Gastroesophageal sphincter (tissue), 4 donors: ENCODE measurements at regions not wholly inside any gene's neighbourhood (a gene's known extent, or its start where the extent isn't known, plus 50 kb on each side); places are given as distances from the start of the nearest gene placed in this dataset.
"Not testable (repeated sequence)": the region's sequence is repeated elsewhere in the genome, so short reads cannot be mapped to it uniquely, and the experiment has no call there.

Experiments used
- ATAC-seq: fragments of 150-250 bp; one replicate; pipeline ENCODE4 v1.9.1; 2016; ENCODE audit warnings: mild to moderate bottlenecking, moderate library complexity
- H3K27ac ChIP-seq, 4 donors: fragments of 200-600 bp; sonication (generic) in 3 of 4; 1 replicate in 3 of 4; 2 replicates in 1 of 4; pipeline ENCODE4 v1.5.1; 2016 to 2019
- H3K27me3 ChIP-seq: fragments of 200-600 bp; sonication (generic); one replicate; pipeline ENCODE4 v1.5.1; 2019
- H3K36me3 ChIP-seq, 2 donors: fragments of 200-600 bp; sonication (generic); one replicate each; pipeline ENCODE4 v1.5.1; 2019; ENCODE audit warnings: control low read depth in 1 of 2
- H3K4me1 ChIP-seq, 3 donors: fragments of 200-600 bp; sonication (generic); 1 replicate in 2 of 3; 2 replicates in 1 of 3; pipeline ENCODE4 v1.5.1; 2016 to 2019; ENCODE audit warnings: control low read depth in 2 of 3
- H3K4me3 ChIP-seq, 2 donors: fragments of 200-600 bp; sonication (generic); one replicate each; pipeline ENCODE4 v1.5.1; 2019; ENCODE audit warnings: mild to moderate bottlenecking in 1 of 2, moderate library complexity in 1 of 2
- H3K9me3 ChIP-seq, 3 donors: fragments of 200-600 bp; sonication (generic); one replicate each; pipeline ENCODE4 v1.5.1; 2017 to 2019; ENCODE audit warnings: control low read depth in 2 of 3
- EP300 ChIP-seq: sonication (generic); formaldehyde crosslinking; IDR thresholded peaks from one replicate; pipeline ENCODE4 v1.6.1; 2017; ENCODE audit warnings: antibody characterized with exemption, mild to moderate bottlenecking
- POLR2A ChIP-seq, 2 donors: fragments of 450-650 bp; IDR thresholded peaks; one replicate each; pipeline ENCODE4 v1.6.1; 2017; ENCODE audit warnings: antibody characterized with exemption in 2 of 2, mild to moderate bottlenecking in 2 of 2, moderate library complexity in 1 of 2
- POLR2AphosphoS5 ChIP-seq: sonication (generic); formaldehyde crosslinking; IDR thresholded peaks from one replicate; pipeline ENCODE4 v1.6.1; 2017; ENCODE audit warnings: antibody characterized with exemption
- WGBS, 2 donors: methylation state at CpG; one replicate each; pipeline ENCODE4 v1.1.5; 2018; ENCODE audit warnings: low coverage in 1 of 2; 5-methylcytosine and 5-hydroxymethylcytosine counted together
- TF ChIP-seq, protein P1 (sequence below), 4 experiments: fragments of 200-600 bp in 2 of 4; fragments of 450-650 bp in 2 of 4; sonication (generic) in 1 of 4; IDR thresholded peaks; one replicate each; pipeline ENCODE4 v1.5.1; 2017 to 2019; ENCODE audit warnings: antibody characterized with exemption in 4 of 4, mild to moderate bottlenecking in 2 of 4, moderate library complexity in 2 of 4

DNA sequence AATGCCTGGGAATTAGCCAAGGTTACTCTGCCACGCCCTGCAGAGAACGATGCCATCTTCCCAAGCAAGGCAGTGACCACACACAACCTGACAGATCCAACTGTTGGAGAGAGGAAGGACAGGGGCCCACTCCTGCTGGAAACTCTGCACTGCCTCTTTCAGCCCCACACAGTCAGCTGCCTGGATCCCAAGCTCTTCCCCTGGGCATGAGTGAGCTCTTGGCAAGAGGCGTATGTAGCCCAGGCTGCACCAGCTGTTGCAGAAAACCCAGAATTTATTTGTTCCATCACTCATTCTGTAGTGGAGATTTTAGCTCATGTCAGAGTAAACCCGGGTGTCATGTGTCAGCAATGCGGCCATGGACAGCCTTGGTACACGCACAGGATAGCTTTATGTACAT lies 135.1 kb upstream of the TRIM24 start:
- no peak for ATAC-seq
- WGBS, 2 donors = 71 to 91% methylated on average over 4 to 6 of the region's 6 CpGs

DNA sequence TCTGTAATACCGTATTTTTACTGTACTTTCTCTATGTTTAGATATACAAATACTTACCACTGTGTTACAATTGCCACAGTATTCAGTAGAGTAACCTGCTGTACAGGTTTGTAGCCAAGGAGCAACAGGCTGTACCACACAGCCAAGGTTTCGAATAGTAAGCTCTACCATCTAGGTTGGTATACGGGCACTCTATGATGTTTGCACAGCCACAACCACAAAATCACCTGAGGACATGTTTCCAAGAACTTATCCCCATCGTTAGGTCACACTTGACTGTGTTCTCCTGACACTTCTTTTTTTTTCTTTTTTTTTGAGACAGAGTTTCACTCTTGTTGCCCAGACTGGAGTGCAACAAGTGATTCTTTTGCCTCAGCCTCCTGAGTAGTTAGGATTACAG lies 134.6 kb upstream of the TRIM24 start:
- no peaks in the 10 kb centered on the region for H3K36me3 ChIP-seq
- no peak overlapping the region for H3K4me3 ChIP-seq
- ATAC-seq = no peak
- peaks cover 0 to 33% (median 0%) of the 10 kb centered on the region in 3 donors for H3K9me3 ChIP-seq
- 79 to 88% methylated on average over 4 of the region's 4 CpGs for WGBS, 2 donors
- TF ChIP-seq POLR2AphosphoS5 (no peak), EP300 (no peak)
- H3K4me1 ChIP-seq = no peaks in the 10 kb centered on the region
- H3K27me3 ChIP-seq = no peaks in the 10 kb centered on the region
- no peak overlapping the region for H3K27ac ChIP-seq

More for the DNA sequence above, 135.1 kb upstream of the TRIM24 start:
- no peaks in the 10 kb centered on the region for H3K36me3 ChIP-seq
- H3K4me1 ChIP-seq = no peaks in the 10 kb centered on the region
- no peak for TF ChIP-seq POLR2AphosphoS5
- TF ChIP-seq, protein P1, sequence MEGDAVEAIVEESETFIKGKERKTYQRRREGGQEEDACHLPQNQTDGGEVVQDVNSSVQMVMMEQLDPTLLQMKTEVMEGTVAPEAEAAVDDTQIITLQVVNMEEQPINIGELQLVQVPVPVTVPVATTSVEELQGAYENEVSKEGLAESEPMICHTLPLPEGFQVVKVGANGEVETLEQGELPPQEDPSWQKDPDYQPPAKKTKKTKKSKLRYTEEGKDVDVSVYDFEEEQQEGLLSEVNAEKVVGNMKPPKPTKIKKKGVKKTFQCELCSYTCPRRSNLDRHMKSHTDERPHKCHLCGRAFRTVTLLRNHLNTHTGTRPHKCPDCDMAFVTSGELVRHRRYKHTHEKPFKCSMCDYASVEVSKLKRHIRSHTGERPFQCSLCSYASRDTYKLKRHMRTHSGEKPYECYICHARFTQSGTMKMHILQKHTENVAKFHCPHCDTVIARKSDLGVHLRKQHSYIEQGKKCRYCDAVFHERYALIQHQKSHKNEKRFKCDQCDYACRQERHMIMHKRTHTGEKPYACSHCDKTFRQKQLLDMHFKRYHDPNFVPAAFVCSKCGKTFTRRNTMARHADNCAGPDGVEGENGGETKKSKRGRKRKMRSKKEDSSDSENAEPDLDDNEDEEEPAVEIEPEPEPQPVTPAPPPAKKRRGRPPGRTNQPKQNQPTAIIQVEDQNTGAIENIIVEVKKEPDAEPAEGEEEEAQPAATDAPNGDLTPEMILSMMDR (IDR thresholded peaks at IDR 0.05) = no peak
- no peak for TF ChIP-seq POLR2A (IDR thresholded peaks at IDR 0.05)
- TF ChIP-seq EP300 = no peak
- no peaks in the 10 kb centered on the region for H3K27me3 ChIP-seq
- peaks cover 0 to 35% (median 0%) of the 10 kb centered on the region in 3 donors for H3K9me3 ChIP-seq
- no peak overlapping the region for H3K27ac ChIP-seq
- no peak overlapping the region for H3K4me3 ChIP-seq

DNA sequence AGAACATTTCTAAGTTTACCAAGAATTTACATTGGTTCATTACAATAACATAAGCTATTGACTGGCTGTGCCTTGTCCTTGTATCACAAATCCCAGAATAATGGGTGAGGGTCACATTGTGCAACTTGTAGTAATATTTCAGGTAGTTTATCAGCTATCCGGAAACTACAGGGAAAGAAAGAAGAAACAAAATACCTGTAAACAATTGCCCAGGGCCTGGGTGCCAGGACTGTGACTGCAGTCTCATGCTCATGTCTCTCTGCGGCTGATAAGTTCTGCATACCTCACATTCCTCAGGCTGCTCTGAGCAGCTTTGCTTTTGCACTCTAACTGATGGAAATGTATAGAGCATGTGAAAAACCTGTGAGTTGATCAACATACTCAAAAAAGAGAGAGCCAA lies 131.8 kb upstream of the TRIM24 start:
- no peak overlapping the region for H3K4me3 ChIP-seq
- H3K27ac ChIP-seq = no peak overlapping the region
- peaks cover 0 to 60% (median 0%) of the 10 kb centered on the region in 3 donors for H3K9me3 ChIP-seq
- H3K4me1 ChIP-seq = no peaks in the 10 kb centered on the region
- H3K27me3 ChIP-seq = no peaks in the 10 kb centered on the region
- WGBS, 2 donors = 46 to 84% methylated on average over 2 of the region's 2 CpGs
- ATAC-seq = no peak
- TF ChIP-seq, protein P1 (IDR thresholded peaks at IDR 0.05) = no peak
- no peak for TF ChIP-seq EP300
- TF ChIP-seq POLR2A (IDR thresholded peaks at IDR 0.05) = no peak
- no peak for TF ChIP-seq POLR2AphosphoS5
- H3K36me3 ChIP-seq = no peaks in the 10 kb centered on the region

DNA sequence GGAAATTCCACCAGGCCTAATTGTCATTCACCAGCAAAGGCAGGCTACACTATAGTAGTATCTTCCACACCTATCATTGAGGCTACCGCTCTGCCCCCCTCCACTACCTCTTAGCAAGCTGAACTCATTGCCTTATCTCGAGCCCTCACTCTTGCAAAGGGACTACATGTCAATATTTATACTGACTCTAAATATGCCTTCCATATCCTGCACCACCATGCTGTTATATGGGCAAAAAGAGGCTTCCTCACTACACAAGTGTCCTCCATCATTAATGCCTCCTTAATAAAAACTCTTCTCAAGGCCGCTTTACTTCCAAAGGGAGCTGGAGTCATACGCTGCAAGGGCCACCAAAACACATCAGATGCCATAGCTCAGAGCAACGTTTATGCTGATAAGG lies 127.2 kb upstream of the TRIM24 start:
- not testable (repeated sequence) for ATAC-seq, H3K4me3 ChIP-seq, H3K27ac ChIP-seq, H3K4me1 ChIP-seq, H3K27me3 ChIP-seq, H3K36me3 ChIP-seq
- 72 to 78% methylated on average over 2 to 5 of the region's 5 CpGs for WGBS, 2 donors
- peaks cover 0 to 84% (median 0%) of the 10 kb centered on the region in 3 donors for H3K9me3 ChIP-seq

DNA sequence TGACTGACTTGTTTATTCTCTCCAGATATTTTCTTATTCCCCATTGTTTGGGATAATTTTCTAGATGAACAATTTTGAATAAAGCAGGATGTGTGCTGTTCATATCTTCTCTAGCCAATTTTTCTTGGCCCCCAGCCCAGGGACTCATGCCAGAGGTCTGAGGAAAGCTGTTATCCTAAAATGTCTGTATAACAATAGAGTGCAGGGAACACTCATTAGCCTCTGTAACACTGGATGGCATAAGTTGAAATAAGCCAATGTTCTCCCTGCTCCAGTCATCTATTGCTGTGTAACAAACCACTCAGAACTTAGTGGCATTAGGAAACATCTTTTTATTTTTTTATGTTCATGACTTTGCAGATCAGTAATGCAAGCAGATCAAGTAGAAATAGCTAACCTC lies 121.7 kb upstream of the TRIM24 start:
- no peak for TF ChIP-seq POLR2A (IDR thresholded peaks at IDR 0.05)
- TF ChIP-seq, protein P1 (IDR thresholded peaks at IDR 0.05) = no peak
- TF ChIP-seq POLR2AphosphoS5 = no peak
- TF ChIP-seq EP300 = no peak
- H3K9me3 ChIP-seq = peaks cover 0 to 77% (median 0%) of the 10 kb centered on the region in 3 donors
- H3K4me3 ChIP-seq = no peak overlapping the region
- ATAC-seq = peak; percentile 73
- no peaks in the 10 kb centered on the region for H3K36me3 ChIP-seq
- H3K4me1 ChIP-seq = no peaks in the 10 kb centered on the region
- no peaks in the 10 kb centered on the region for H3K27me3 ChIP-seq
- no peak overlapping the region for H3K27ac ChIP-seq

DNA sequence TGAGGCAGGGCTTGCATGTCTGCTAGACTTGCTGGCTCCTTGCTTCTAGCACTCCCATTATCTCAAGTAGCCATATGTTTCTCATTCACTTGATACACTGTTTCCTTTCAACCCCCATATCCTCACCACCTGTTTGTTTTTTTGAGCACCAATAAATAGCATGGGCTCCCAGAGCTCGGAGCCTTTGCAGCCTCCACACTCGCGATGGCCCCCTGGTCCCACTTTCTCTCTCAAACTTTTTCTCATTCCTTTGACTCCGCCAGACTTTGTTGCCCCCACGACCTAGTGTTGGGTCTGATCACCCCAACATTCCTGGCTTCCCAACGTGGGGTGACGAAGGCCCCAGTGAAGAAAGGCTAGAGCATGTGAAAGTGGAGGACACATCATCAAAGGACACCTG lies 120.8 kb upstream of the TRIM24 start:
- H3K4me1 ChIP-seq, H3K27me3 ChIP-seq, H3K36me3 ChIP-seq, H3K4me3 ChIP-seq, ATAC-seq: not testable (repeated sequence)
- 78 to 100% methylated on average over 1 to 5 of the region's 7 CpGs for WGBS, 2 donors
- H3K9me3 ChIP-seq = peaks cover 0 to 78% (median 0%) of the 10 kb centered on the region in 3 donors
- peak overlapping the region in 1 of 4 donors; percentile 20 for H3K27ac ChIP-seq

DNA sequence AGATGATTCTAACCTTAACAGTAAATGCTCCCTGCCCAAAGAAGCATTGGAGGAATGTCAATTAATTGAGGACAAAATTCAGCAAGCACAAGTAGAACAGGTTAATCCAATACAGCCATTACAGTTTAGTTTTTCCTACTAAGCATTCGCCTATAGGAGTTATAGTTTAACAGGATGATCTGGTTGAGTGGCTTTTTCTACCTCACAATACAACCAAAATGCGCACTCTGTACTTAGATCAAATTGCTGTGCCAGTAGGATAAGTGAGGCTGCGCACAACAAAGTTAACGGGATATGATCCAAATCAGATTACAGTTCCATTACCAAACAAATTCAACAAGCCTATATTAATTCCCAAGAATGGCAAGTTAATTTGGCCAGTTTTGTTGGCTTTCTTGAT lies 117.1 kb upstream of the TRIM24 start:
- peaks cover 0 to 79% (median 0%) of the 10 kb centered on the region in 3 donors for H3K9me3 ChIP-seq
- no peak for ATAC-seq
- no peaks in the 10 kb centered on the region for H3K4me1 ChIP-seq
- no peak overlapping the region for H3K4me3 ChIP-seq
- 81 to 100% methylated on average over 4 of the region's 4 CpGs for WGBS, 2 donors
- no peaks in the 10 kb centered on the region for H3K36me3 ChIP-seq
- no peaks in the 10 kb centered on the region for H3K27me3 ChIP-seq
- no peak overlapping the region for H3K27ac ChIP-seq
- TF ChIP-seq POLR2AphosphoS5 (no peak), POLR2A (IDR thresholded peaks at IDR 0.05) (no peak), EP300 (no peak)
- TF ChIP-seq, protein P1 (IDR thresholded peaks at IDR 0.05) = no peak
